TTC549 (cell line): ENCODE measurements at regions not wholly inside any gene's neighbourhood (a gene's known extent, or its start where the extent isn't known, plus 50 kb on each side); places are given as distances from the start of the nearest gene placed in this dataset.
"Not testable (repeated sequence)": the region's sequence is repeated elsewhere in the genome, so short reads cannot be mapped to it uniquely, and the experiment has no call there.

Source experiments
- FAIRE-seq: peaks from 2 replicates; lab custom pipeline; 2012; peaks lifted over from hg19 to GRCh38; lab: Jason Lieb, UNC

DNA sequence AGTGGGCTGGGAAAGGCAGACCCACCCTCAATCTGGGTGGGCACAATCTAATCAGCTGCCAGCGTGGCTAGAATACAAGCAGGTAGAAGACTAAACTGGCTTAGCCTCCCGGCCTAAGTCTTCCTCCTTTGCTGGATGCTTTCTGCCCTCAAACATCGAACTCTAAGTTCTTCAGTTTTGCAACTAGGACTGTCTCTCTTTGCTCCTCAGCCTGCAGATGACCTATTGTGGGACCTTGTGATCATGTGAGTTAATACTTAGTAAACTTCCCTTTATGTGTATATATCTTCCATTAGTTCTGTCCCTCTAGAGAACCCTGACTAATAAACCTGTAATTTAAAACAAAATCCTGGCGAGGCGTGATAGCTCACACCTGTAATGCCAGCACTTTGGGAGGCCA, 51.8 kb upstream of the SLC39A8 start:
- not testable (repeated sequence) for FAIRE-seq

DNA sequence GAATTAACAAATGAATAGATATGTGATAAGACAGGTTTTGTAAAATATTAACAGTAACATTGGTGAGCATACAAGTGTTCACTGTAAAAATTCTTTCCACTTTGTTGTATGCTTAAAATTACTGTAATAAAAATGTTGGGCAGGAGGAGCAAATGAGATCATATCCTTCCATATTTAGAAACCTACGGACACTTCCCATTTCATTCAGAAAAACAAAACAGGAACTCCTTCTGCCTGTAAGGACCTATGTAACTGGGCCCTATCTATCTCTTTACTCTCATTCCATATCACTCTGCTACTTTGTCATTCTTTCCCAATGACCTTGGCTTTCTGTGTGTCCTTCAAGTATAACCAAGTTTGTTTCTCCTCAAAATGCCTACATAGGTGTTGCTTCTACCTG, 53.7 kb upstream of the SLC39A8 start:
- FAIRE-seq = no peak

DNA sequence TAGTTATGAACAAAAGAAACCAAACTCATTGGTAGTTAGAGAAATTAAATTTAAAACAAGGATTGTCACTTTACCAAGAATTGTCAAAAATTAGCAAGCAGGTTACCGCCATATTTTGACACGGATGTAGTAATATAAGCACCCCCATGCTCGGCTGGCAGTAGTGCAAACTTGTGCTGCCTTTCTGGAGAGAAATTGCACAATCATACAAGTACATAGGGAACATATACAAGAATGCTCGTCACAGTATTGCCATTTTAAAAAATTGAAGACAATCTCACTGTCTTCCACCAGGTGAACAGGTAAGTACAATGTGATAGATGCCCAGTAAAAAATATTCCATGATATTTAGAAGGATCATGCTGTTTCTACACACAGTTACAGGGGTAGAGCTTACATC, 55.6 kb upstream of the SLC39A8 start:
- no peak for FAIRE-seq

DNA sequence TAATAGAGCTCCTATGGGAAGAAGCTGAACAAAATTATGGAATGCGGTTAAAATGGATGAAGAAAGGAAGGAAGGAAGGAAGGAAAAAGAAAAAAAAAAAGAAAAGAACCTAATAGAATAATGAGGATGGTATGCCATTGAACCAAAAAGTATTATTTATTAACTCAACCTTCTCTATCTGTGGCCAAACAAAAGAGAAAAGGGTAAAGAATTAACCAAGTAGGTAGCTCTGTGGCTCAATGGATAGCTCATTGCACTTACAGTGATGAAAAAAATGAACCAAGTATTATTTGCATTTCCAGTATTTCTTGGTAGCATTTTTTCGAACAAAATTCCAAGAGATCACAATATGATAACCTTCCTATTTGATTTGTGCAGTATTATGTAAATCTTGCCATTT, 56.9 kb upstream of the SLC39A8 start:
- FAIRE-seq = no peak

DNA sequence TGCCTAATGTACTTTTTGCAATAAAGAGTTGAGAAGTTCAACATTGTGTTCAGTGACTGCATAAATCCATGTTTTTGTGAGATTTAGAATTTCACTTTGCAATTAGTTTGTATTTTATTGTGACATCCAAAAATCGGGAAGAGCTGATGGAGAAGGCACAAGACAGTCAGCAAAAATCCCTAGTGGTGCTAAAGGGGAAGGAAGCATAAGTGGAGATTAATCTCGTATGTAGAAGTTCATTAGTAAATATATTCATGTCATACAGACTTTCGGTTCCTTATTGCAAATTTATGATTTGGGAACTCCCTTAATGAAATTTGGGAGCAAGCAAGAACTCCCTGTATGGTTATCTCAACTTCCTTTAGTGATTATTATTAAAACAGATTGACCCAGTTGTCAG, 57.8 kb upstream of the SLC39A8 start:
- FAIRE-seq = no peak

DNA sequence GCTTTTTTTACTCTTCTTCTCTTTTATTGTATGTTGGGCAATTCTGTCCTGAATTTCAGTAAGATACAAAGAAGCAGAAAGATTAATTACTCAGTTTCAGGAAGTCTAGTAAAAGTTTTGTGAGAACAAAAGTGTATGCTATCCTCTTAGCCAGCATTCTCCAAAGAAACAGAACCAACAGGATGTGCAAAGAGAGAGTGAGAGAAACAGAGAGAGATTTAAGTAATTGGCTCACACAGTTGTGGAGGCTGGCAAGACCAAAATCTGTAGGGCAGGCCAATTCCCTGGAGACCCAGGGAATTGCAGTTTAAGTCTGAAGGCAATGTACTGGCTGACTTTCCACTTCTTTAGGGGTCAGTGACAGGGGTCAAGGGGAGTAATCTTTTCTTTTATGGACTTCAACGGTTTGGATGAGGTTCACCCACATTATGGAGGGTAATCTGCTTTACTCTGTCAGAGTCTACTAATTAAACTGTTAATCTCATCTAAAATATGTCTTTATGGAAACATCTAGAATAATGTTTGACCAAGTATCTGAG, 59.2 kb upstream of the SLC39A8 start:
- FAIRE-seq = no peak

DNA sequence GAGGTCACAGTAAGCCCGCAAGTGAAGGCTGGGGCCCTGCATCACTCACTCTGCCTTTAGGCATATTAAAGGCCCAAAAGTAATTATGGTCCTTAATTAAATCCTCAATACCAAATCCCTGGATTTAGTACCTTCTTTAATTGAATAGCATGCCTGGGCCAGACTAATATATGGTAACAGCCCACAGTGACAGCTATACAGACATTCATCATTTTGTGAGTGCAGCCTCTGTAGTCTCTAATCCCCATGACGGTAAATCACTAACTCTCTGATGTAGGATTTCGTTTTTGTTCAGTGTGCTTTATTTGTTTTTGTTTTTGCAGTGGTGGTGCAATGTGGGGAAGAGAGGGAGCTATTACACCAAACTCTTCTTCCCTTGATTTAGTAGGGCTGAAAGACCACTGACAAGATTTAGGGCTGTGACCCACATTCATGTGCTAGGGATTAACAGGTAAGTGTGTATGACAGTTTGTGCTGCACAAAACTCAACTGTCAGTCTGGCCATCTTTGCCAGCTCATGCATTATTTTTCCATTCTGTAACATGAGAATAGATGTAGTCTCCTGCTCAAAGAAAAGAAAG, 60.6 kb upstream of the SLC39A8 start:
- FAIRE-seq = no peak

DNA sequence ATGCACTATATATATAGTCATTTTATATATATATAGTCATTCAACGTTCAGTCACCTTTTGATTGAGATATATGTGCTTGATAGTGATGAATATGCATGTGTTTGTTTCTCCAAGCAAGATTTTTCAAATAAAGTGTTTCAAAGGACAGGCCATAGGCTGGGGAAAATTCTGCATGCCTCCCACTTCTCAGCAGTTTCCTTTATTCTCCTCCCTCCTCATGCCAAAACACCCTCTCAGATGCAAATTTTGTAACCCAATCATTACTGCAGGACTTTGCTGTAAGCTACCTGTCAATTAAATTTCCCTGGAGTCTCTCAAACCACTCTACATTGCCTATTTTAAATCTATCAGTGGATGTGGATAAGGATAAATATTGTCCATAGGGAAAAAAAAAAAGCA, 65.6 kb upstream of the SLC39A8 start:
- not testable (repeated sequence) for FAIRE-seq

DNA sequence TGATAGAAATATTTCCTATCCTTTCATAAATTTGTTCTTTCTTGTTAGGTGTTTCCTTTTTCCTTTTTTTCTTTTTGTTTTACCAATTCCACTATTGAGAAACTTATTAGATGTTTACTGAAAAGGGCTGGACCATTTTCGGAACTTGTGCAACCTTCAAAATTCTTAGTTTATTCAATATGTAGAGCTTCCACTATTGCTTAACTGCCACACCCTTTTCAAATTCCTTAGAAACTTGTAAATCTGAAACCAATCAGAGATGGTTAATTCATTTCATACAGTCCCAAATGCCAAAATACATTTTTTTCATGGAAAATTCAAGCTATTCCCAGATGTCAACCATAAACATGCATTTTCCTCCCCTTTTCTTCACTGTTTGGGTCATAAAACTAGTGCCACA, 66.1 kb upstream of the SLC39A8 start:
- FAIRE-seq = no peak

DNA sequence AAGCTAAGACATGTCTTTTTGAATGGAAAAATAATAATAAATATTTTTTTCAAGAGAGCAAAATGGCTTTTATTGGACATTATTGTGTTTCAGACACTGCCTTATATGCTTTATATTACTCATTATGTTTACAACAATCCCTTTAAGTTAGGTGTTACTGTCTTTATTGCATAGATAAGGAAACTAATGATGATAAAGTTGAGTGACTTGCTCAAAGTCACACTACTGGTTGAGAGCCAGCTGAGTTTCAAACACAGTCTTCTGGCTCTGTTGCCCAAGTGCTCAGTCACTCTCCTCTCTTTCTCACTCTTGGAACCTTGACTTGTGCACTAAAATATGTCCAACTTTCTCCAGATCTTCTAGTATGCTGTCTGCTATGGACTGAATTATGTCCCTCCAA, 71.5 kb upstream of the SLC39A8 start:
- no peak for FAIRE-seq

DNA sequence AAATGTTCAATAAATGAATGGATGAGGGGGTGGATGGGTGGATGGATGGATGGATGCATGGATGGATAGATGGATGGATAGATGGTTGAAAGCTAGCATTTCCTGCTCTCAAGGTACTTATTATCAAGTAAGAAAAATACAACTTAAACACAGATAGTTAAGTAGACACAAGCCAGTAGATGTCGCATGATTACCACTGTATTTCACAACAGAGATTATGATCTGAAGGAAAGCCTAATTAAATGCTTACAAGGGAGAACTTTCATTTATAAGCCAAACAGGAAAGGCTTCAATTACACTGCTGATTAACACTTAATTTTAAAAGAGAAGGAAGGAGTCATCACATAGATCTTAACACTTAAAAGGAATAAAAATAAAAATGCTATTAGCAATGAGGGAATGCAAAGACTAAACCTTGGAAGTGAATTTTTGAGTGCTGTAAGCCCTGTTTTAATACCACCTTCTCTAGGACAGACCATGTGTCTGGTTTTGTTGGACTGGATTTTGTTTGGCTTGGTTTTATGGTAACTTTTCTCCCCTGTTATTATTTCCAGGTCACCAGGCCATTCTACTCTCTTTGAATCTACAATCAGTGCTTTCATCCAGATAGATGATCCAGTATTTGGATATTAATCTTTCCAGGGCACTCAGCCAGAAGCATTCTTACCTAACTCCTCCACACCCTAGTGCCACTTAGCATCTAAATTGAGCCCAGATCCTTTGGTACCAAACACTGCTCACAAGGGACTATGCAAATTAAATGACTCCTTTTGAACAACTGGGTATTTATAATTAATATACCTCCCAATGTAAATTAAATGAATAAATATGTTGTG, 75.5 kb upstream of the SLC39A8 start:
- no peak for FAIRE-seq

DNA sequence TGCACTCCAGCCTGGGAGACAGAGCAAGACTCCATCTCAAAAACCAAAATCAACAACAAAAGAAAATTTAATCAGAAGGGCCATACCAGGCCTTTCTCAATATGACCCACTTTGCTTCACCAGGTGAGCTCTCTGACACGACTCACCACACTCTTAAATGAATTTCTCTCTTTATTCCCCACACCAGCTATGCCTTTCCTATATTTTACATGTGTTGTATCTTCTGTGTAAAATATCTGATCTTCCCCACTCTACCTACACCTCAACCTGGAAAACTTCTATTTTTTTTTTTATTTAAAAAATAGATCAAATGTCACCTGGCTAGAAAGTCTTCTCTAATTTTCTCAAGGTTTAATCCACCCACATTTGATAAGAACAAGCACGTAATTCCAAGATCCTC, 77.6 kb upstream of the SLC39A8 start:
- no peak for FAIRE-seq

DNA sequence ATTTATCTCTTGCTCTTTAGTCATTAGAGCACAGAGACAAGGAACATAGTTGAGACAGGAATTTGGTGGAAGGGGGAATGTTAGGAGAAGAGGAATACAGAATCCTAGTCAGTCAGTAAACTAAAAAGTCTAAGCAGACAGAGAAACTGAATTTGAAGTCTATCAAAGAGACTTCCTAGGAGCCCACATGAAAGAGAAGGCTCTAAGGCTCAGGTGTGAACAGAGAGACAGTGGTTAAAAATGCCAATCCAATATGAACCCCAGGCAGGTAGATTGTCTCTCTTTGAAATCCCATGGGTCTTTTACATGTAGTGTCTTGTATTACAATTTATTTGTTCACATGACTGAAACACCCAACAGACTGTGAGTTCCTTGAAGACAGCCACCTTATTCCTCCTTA, 77.8 kb upstream of the NFKB1 start:
- FAIRE-seq = no peak

DNA sequence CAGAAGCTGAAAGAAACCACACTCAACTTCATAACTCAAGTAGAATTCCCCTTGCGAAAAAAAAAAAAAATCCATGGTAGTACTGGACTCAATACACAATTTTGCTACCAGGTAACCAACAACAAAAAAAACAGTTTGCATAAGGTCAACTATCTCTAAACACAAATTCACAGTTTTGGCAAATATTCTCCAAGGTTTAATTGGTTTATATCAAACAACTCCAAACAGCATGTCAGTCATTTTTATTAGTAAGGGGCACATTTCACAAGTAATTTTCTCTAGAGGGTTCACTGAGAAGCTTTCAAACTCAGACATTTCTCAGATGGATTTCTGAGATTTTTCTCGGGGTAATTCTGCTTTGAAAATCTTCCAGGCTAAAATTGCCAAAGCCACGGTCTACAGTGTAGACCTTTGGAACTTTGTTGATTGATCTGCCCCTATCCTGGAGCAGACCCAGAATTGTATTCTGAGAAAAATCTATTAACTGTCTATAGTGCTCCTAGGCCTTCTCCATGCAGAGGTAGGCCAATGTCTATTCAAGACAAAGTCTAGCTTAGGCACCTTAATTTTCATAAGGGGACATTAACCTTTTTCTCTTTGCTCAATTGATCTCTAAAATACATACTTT, 73.7 kb upstream of the NFKB1 start:
- no peak for FAIRE-seq

DNA sequence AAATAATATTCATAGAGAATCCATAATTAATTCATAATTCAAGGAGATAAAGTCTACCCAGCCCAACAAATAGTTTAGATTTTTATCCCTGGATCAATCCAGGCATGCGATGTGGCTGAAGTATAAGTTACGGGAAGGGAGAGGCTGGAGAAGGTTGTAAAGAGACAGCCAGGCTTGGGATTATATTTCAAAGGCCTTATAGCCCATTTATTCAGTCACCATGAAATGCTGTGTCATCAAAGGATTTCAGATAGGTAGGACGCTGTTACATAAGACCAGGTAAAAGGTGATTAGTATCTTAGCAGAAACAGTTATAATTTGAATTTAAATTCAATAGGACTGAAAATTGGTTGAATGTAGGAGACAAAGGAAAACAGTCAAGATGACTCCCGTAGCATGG, 73.0 kb upstream of the NFKB1 start:
- no peak for FAIRE-seq

DNA sequence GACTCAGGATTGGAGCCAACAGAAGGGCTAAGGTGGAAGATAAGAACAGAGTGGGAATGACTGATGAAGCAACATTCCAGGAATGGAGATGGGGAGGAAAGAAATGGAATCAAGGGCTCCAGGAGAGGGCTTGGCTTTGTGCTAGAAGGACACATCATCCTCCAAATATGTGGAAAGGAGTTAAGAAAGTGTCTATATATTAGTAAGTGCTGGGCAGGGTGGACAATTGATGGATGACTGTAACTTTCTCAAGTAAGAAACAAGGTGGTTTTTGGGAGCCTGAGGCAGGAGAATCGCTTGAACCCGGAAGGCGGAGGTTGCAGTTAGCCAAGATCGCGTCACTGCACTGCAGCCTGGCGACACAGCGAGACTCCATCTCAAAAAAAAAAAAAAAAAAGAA, 71.6 kb upstream of the NFKB1 start:
- FAIRE-seq = no peak

DNA sequence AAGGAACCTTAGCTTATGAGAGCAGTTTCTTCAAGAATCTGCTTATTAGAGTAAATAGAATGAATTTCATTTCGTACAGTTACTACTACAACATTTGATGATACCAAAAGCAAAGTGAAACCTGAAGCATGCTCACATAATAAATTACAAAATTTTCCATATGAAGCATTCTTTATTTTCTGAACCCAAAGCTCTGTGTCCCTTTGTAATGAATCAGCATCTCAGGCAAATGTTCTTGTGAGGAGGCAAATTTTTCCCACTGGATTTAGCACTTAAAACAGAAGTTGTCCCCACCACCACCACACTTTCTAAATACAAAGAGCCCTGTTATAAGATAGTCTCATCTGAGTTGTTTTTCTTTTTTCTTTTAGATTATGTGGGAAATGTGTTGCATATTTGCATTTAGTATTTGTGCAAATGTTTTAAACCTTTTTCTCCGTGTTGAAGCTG, 70.7 kb upstream of the NFKB1 start:
- no peak for FAIRE-seq

DNA sequence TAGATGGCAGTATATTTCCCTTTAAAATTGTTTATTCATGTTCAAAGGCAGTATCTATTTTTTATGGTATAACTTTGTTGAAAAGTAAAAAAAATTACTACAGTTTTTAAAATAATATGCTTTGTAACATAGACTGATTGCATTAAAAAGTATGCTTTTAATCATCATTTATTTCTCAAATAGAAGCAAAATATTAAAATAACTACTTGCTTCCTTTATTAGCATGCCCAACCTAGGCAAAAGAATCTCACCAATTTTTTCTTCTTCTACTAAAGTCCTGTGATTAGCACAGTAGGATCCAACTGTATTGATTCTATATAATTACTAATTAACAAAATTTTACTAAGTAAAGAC, 69.6 kb upstream of the NFKB1 start:
- no peak for FAIRE-seq

DNA sequence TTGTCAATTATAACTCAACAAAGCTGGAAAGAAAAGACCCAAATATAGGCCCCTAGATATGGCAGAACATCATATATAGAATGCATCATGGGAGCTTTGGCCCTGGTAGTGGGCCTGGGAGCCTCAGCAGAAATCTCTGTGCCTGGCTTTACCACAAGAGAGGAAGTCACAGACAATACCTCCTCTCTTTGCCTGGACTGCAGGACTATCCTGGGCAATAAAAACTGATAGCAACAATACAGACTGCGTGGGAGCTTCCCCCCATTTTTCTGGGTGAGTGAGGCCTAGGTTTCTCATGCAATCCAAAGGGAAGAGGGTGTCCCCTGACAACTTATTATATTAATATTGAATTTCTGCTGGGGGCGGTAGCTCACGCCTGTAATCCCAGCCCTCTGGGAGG, 64.0 kb upstream of the NFKB1 start:
- no peak for FAIRE-seq

DNA sequence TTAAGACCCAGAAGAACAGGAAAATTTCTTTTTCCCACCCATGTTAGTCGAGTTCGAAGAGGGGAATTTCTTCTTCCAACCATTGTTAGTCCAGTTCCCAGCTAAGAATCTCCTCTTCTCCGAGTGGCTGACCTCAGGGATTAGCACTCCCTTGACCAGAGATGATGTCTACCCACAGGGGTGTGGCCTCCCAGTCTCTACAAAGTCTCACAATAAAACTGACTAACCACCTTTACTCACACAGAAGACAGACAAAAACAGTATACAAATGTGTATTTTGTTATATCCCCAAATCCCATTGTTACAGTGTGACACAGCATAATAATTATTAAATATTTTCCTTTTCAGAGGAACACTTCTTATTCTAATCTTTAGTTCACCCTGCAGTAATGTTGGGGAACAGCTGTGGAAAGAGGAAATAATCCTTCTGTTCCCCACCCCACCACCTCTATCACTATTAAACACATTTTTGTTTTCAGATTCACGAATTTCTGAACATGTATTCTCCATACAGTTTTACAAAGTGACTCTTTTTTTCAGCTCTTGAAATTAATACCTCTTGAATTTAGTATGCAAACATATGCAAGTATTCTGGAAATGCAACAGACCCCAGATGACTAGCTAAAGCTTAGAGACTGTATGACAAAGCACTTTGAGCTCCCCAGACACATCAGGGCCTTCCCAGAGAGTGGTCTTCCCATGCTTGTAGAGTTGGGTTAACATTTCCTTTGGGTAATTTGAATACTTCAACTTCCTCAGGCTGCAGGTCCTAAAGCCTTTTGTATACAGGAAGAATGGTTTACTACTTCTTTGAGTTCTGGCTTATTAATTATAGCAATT, 62.5 kb upstream of the NFKB1 start:
- no peak for FAIRE-seq

DNA sequence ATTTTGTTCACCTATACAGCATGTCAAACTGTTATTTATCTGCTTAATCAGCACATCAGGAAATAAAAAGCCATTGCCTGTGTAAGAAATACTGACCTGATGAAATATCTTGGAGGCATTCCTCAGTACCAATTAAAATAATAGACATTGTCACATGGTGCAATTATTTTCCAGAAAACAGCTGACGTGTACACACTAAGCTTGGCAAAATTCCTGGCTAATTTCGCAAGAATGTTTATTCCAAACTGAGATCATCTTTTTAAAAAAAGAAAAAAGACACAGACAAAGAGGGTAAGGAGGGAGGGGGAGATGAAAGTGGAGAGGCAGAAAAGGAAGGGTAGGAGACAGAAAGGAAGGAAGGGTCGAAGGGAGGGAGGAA, 61.9 kb upstream of the NFKB1 start:
- no peak for FAIRE-seq

DNA sequence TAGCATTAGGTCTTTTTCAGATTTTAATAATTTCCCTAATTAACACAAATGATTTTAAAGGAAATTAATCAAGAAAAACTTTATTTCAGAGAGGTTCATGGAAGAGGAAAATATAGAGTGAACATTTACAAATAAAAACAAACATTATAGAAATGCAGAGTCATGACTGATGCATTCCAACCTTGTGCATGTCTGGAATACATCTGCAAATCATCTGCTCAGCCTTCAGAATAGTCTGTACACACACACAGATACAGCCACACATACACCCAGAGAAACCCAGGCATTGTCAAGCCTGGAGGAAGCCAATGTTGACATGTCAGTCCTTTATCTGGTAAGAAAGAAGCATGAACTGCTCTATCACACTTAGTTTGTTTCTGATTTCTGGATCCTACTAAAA, 61.3 kb upstream of the NFKB1 start:
- FAIRE-seq = no peak

DNA sequence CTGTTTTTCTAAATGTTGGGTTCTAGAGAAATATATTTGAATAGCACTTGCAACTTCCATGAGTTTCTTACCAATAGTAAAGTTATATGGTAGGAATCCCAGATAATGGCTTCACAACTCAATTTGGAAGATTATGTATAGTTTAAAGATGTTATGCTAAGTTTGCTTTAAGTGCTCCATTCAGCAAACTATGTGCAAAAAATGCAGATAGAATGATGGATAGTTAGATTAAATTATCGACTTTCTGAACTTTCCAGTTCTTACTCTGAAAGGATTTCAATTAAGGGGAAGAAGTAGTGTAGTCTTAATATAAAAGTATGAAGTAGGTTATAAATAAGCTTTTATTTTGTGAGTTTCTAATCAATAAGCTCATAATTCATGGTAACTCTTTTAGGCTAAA, 60.7 kb upstream of the NFKB1 start:
- FAIRE-seq = no peak
